ENCODE measurements at regions not wholly inside any gene's neighbourhood (a gene's known extent, or its start where the extent isn't known, plus 50 kb on each side); places are given as distances from the start of the nearest gene placed in this dataset.

DNA sequence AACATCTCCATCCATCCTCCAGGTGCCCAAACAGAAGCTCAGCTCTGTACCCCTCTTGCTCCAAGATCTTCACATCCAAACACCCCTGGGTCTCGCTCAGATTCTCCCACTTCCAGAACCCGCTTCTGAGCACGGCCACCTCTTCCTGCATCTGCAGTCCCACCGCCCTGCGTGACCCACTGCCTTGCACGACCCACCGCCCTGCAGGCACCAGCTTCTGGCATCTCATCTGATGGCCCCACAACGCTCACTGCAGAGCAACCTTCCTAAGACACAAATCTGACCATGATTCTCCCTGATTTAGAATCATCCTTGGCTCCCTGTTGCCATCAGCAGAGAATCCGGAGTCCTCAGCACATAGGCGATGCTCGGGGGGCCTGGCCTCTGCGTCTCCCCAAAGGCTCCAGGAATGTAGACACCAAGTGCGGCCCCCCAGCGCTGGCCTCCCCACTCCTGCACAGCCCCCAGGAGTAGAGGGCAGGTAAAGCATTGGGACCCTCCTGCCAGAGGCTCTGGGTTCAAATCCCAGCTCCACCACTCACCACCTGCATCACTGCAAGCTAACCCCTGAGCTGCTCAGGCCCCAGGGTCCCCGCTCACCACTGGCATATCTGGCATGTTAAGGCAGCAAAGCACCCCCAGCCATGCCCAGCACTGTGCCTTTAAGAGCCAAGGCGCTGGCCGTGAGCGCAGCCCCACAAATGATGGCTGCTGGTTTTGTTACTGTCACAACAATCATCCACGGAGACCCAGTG lies 459.3 kb downstream of the BRD1 start:
- TF ChIP-seq GATA2 (IDR thresholded peaks at IDR 0.05; ENCODE audit: low read depth, low read length) (no peak), GATA3 (IDR thresholded peaks at IDR 0.05; ENCODE audit: low read depth, low read length) (no peak)

DNA sequence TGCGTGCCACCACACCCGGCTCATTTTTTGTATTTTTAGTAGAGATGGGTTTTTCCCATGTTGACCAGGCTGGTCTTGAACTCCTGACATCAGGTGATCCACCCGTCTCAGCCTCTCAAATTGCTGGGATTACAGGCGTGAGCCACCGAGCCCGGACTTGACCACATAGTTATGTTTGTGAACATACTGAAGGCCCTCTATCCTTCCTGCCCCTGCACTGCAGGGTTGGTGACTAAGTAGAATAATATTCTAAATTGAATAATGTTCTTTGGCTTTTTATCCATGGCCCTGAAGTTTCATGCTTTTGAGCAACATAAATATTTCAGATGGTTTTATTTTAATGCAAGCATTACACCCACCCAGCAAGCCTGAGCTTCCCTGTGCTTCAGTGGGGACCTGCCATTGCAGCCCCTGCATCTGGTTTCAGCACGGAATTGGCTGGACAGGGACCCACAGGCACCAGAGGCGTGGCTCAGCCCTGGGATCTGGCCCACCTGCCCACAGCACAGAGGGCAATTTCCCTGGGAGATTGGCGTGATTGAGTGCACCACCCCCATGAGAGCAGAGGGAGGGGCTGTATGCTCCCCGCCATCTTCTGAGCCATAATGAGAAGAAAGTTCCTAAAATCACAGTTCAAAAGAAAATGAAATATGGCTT lies 460.5 kb downstream of the BRD1 start:
- TF ChIP-seq GATA2 (IDR thresholded peaks at IDR 0.05; ENCODE audit: low read depth, low read length) (no peak), GATA3 (IDR thresholded peaks at IDR 0.05; ENCODE audit: low read depth, low read length) (no peak)

DNA sequence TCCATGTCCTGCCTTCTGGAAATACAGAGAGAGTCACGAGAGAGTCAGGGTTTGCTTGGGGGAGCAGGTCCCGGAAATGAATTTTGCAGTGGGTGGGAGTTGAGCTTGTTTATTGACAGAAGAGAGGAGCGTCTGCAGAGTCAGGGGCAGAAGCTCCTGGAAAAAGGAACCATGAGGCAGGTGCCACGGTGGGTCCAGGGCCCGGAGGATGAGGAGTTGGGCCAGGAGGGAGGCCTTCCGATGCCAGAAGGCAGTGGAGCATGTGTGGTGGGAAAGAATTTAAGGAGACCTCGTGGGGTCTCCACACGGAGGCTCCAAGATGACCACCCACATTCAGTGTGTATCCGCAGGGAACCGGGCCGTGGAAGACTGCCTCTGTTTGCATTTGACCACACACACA lies 461.2 kb downstream of the BRD1 start:
- TF ChIP-seq GATA3 (IDR thresholded peaks at IDR 0.05; ENCODE audit: low read depth, low read length) (no peak), GATA2 (IDR thresholded peaks at IDR 0.05; ENCODE audit: low read depth, low read length) (no peak)

DNA sequence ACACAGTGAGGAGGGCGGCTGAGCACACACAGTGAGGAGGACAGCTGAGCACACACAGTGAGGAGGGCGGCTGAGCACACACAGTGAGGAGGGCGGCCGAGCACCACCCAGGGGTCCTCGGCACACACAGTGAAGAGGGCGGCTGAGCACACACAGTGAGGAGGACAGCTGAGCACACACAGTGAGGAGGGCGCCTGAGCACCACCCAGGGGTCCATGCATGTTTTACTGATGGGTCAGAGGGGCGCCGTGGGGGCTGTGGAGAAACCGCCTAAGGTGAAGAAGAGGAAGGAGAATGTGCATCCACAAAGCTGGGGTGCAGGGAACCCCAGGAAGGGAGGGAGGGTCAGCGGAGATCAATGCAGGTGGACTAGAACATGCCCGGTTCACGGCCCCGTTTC lies 461.8 kb downstream of the BRD1 start:
- no peak for TF ChIP-seq GATA2 (IDR thresholded peaks at IDR 0.05; ENCODE audit: low read depth, low read length)
- TF ChIP-seq GATA3 (IDR thresholded peaks at IDR 0.05; ENCODE audit: low read depth, low read length) = no peak

DNA sequence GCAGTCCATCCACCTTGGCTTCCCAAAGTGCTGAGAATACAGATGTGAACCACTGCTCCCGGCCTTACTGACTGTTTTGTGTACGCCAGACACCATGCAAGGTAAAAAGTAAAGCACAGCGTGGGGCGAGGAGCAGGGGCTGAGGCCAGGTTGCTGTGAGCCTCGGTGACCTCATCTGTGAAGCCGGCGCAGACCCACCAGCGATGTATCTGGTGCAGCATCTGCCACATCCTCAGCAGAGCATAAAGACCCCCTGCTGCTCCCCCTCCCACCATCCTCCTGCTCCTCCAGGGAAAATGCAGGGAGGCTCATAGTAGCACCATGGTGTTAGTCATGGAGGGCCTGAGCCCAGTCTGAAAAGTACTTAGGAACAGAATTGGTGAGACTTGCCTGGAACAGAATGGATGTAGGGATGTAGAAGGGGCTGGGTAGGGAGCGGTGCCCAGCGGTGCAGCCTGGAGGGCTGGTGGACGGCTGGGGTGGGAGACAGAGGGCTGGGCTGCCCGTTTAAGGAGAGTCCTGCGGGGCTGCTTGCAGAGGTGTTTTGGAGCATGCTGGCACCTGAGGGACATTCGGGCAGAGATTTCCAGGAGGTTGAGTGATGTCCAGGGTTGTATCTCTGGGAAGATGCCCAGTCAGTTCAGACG lies 462.4 kb downstream of the BRD1 start:
- TF ChIP-seq GATA2 (IDR thresholded peaks at IDR 0.05; ENCODE audit: low read depth, low read length) = no peak
- no peak for TF ChIP-seq GATA3 (IDR thresholded peaks at IDR 0.05; ENCODE audit: low read depth, low read length)

DNA sequence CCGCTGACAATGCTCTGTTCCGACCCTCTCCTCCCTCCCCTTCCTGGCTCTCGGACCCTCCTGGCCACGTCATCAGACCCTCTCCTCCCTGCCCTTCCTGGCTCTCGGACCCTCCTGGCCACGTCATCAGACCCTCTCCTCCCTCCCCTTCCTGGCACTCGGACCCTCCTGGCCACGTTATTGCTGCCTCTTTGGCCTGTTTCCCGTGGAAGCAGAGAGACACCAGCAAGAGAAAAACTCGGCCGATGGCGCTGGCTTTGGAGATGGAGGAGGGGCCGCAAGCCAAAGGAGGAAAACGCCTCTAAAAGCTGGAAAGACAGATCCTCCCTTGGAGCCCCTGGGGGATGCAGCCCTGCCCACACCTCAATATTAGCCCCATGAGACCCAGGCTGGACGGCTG lies 463.3 kb downstream of the BRD1 start:
- TF ChIP-seq GATA2 (IDR thresholded peaks at IDR 0.05; ENCODE audit: low read depth, low read length) (no peak), GATA3 (IDR thresholded peaks at IDR 0.05; ENCODE audit: low read depth, low read length) (no peak)

DNA sequence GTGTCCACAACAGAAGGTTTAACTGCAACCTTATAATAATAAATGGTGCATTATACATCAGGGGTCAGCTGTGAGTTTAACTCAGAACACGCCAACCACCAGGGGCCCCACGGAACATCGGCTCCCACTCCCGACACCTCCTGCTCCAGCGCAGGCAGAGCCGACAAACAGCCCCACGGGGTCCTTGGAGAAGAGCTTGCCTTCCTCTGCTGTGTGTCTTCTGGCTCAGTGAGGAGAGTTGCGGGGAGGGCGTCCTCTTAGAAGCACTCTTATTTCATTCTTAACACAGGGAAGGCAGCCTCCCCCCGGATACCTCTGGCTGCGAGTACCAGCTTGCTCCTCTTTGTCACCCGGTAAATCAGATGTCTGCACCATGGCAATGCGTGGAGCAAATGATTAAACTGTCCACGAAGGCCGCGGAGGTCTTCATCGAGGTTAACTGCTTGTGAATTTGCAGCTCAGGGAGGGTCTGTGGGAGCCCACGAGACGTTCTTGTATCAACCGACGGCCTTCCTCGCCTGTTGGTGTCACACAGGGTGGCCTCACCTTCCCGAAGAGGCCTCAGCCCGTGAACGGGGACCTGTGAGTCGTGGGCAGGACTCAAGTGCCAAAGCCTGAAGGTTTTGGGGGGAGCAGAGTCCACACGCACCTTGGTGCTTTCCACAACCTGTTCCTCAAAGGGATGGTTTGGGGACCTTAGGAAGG lies 464.0 kb downstream of the BRD1 start:
- TF ChIP-seq GATA3 (IDR thresholded peaks at IDR 0.05; ENCODE audit: low read depth, low read length) (no peak), GATA2 (IDR thresholded peaks at IDR 0.05; ENCODE audit: low read depth, low read length) (no peak)

DNA sequence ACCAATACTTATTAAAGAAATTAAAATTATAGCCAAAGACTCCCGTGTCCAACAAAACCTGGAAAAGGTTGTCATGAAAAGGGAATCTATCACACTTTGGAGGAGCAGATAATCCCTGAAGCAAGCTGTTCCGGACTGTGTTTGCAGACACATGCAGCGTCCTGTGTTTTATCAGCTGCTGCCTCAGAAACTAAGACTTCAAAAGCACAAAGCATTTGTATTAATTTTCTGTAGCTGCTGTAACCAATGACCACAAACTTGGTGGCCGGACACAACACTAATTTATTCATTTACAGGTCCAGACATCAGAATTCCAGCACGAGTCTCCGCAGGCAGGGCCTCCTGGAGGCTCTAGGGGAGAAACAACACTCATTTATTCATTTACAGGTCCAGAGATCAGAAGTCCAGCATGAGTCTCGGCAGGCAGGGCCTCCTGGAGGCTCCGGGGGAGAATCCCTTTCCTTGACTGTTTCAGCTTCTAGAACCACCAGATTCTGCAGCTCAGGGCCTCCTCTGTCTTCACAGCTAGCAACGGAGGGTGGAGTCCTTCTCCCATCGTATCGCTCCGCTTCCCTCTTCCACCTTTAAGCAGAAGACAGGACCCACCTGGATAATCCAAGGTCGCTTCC lies 465.3 kb downstream of the BRD1 start:
- TF ChIP-seq GATA3 (IDR thresholded peaks at IDR 0.05; ENCODE audit: low read depth, low read length) = no peak
- TF ChIP-seq GATA2 (IDR thresholded peaks at IDR 0.05; ENCODE audit: low read depth, low read length) = no peak

DNA sequence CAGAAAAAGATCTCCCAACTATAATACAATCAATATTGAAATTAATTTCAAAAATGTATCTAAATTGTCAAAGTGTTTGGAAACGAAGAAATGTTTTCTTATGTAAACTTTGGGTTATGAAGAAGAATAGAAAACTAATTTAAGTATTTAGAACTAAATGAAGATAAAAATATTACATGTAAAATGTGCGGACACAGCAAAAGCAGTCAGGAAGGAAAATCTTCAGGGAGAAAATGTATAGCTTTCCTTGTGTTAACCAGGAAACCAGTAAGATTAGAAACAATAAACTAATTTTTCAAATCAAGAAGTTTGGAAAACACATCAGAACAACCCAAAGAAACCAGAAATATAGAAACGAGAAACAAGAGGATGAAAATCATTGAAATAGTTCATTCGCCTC lies 466.5 kb downstream of the BRD1 start:
- no peak for TF ChIP-seq GATA3 (IDR thresholded peaks at IDR 0.05; ENCODE audit: low read depth, low read length)
- TF ChIP-seq GATA2 (IDR thresholded peaks at IDR 0.05; ENCODE audit: low read depth, low read length) = no peak

DNA sequence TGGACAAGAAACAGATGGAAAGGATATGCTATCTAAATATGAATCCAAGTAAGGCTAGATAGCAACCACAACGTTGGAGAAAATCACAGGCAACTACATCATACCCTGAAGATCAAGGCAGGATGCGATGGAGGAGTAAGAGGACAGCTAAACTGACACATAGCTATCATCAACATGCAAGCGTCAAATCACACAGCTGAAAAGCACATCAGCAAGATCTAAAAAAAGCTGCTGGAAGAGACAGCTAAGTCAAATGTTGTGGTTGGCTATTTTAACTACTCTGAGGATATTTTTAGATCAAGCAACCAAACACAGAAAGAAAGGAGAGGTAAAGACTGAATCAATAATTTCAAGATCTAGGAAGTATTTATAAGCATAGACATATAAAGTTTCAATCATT lies 466.9 kb downstream of the BRD1 start:
- TF ChIP-seq GATA3 (IDR thresholded peaks at IDR 0.05; ENCODE audit: low read depth, low read length) (no peak), GATA2 (IDR thresholded peaks at IDR 0.05; ENCODE audit: low read depth, low read length) (no peak)

DNA sequence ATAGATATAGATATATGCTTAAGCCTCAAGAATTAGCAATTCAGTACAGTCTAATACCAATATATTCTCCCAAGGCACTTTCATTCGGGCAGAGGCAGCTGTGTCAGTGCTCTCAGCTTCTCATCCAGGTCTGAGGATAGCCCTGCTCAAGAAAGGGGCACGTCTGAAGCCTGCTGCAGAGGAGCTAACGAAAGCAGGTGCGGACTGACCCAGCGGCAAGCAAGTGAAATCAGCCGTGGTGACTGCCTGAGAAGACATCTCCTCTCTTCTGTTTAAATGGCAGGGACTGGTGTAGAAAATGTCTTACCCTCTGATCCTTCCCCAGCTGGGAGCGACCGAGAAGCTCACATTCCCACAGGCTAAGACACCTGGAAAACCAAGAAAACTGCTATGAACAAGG lies 468.6 kb downstream of the BRD1 start:
- no peak for TF ChIP-seq GATA2 (IDR thresholded peaks at IDR 0.05; ENCODE audit: low read depth, low read length)
- TF ChIP-seq GATA3 (IDR thresholded peaks at IDR 0.05; ENCODE audit: low read depth, low read length) = no peak

DNA sequence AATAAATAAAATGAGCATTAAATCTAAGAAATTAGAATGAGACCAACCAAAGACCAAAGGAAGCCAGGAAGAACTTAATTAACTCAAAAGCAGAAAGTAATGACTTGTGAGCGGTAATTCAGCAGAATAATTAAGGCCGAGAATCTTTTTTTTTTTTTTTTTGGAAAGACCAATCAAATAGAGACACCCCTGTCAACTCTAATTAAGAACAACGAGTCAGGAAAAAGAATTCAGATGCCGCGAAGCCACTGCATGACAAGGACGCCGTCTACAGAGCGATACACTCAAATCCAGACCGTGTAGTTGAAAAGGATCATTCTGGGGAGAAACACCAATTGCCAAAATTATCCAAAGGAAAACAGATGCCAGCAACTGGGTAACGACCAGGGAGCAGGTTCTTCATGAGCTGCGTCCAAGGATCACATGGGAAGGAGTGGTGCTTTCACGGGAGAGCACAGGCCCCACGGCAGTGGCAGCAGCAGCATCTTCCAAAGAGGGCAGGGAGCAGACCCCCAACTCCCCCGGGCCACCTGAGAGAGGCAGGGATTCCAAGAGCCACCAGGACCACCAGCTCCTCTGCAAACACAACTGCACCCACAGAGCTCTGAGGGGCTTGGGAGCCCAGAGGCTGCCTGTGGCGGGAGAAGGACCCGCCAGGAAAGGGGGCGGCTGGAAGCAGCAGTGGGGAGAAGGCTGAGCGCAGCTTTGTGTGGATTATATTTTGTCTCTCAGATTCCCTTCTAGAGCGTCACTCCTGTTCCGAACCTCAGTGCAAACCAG lies 469.8 kb downstream of the BRD1 start:
- TF ChIP-seq GATA2 (IDR thresholded peaks at IDR 0.05; ENCODE audit: low read depth, low read length) (no peak), GATA3 (IDR thresholded peaks at IDR 0.05; ENCODE audit: low read depth, low read length) (no peak)

DNA sequence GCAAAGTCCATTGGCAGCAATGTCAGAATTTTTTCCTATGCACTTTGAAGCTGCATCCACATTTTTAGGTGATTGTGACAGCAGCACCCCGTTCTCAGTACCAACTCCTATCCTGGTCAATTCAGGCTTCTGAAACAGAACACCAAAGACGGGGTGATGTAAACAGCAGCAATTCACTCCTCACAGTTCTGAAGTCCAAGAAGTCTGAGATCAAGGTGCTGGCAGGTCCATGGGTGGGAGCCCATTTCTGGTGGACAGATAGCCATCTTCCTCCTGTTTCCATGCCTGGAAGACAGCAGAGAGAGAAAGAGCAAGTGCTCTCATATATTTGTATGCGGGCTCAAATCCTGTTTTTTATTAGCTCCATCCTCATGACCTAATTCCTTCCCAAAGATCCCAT lies 471.2 kb downstream of the BRD1 start:
- TF ChIP-seq GATA3 (IDR thresholded peaks at IDR 0.05; ENCODE audit: low read depth, low read length) (no peak), GATA2 (IDR thresholded peaks at IDR 0.05; ENCODE audit: low read depth, low read length) (no peak)
